Inflammatory macrophage treated with lipopolysaccharide for 4 hours (primary cell): ENCODE measurements at regions not wholly inside any gene's neighbourhood (a gene's known extent, or its start where the extent isn't known, plus 50 kb on each side); places are given as distances from the start of the nearest gene placed in this dataset.

Source experiments
- DNase-seq: peaks from one replicate; pipeline ENCODE4 v3.0.0-alpha.2; 2020

- no peak for DNase-seq
Measured at GRCh38 chr11:130781931-130782330, 134.3 kb downstream of the SNX19 start.

DNA sequence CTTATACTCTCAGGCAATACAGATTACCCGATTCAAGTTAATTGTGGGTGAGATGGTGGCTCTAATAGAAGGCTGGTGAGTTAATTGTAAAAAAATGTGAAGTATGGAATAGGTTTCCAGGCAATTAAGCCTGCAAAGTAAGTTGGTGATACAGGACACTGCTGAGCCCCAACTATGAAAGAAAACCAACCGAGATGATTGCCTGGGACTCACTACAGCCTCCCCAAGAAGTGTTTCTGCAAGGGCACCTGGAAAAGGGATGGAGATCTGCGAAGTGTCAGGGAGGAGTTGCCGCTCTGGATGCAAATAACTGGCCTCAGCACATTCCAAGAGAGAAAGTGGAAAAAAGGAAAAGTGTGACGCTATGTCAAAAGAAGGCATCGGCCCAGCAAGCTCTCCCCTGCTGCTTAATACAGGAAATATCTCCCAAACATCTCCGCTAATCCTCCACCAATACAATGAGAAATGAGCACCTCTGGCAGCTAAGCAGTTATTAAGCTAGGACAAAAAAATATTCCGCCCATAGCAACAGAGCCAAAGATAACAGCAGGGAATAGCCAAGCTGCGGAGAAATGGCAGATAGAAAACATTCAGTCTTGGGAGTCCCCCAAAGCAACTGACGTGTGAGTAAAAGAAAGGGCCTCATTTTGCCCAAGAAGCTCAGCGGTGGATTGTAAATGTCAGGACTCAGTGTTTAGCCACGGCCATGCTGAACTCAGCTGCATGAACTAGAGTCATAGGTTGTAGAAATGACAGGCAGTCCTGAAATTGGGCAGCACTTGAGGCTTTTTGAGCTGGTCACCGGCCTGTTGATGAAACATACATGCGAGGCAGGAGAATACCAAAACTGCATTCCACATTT is 133.7 kb downstream of the SNX19 start:
- no peak for DNase-seq

- DNase-seq: no peak
Measured at GRCh38 chr11:130783323-130783722, 133.0 kb downstream of the SNX19 start.

GRCh38 chr11:130785380-130786116 is 130.7 kb downstream of the SNX19 start:
- DNase-seq: no peak

DNA sequence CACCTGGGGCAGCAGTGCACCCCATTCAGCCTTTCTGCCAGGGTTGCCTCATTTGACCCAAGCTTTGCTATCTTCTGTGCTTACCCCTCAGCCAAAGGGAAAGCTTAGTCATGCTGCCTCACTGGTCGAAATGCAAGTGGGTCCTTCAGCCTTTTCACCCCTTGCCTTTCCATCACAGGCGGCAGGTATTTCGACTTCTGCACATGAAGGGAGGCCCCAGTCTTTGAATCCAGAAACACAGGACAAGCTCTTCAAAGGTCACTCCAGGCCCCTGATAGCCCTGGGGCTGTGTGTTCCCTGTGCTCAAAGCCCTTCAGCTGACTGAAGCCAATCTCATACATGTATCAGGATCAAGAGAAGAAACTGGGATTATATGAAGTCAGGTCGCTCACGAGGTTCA is 129.7 kb downstream of the SNX19 start:
- no peak for DNase-seq

- no peak for DNase-seq
Measured at GRCh38 chr11:130787092-130787616, 129.1 kb downstream of the SNX19 start.

- DNase-seq: no peak
Measured at GRCh38 chr11:130787973-130788570, 128.2 kb downstream of the SNX19 start.

DNA sequence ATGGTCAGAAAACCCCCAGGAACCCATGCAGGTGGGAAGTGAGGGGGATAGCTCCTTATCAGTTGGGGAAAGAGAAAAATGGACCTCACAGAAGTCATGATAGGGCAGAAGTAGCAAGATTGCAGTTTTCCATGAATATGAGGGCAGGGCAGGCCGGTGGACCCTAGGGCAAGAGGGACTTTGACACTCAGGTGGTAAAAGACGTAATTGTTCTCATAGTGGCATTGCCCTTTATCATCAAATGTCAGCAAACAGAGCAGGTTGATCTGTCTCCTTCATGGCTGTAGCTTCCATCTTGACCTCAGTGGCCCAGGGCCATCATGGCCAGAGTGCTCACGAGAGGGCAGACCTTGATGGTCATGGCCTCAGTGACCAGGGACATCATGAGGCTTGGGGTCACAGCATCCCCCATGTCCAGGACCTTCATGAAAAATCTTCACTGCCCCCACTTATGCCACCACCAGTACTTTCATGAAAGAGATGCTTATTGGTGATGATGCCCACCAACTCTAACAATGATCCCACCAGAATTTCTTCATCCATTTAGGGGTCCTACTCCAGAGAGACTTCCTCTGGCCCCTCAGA is 127.1 kb downstream of the SNX19 start:
- no peak for DNase-seq

- DNase-seq: no peak
Measured at GRCh38 chr11:130790689-130791088, 125.6 kb downstream of the SNX19 start.

GRCh38 chr11:130792772-130793171 is 123.5 kb downstream of the SNX19 start:
- no peak for DNase-seq

- no peak for DNase-seq
Measured at GRCh38 chr11:130796828-130797227, 119.5 kb downstream of the SNX19 start.

DNA sequence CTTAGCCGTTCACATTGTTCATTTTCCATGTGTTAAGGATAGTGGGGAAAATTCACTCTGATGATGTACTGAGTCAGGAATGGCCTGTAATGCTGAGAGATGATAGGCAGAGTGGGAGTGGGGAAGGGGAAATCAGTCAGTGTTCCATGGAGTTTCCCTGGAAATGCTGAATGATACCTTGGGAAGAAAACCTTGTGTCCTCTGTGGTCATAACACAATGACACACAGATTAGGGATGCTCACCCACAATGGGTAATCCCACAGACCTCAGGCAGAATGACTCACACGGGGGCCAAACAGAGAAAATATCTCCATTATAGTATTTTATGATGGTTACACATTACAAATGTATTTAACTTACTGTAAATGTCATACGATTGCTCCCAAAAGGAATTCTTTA is 118.0 kb downstream of the SNX19 start:
- no peak for DNase-seq

GRCh38 chr11:130798801-130799200 is 117.5 kb downstream of the SNX19 start:
- DNase-seq: no peak

DNA sequence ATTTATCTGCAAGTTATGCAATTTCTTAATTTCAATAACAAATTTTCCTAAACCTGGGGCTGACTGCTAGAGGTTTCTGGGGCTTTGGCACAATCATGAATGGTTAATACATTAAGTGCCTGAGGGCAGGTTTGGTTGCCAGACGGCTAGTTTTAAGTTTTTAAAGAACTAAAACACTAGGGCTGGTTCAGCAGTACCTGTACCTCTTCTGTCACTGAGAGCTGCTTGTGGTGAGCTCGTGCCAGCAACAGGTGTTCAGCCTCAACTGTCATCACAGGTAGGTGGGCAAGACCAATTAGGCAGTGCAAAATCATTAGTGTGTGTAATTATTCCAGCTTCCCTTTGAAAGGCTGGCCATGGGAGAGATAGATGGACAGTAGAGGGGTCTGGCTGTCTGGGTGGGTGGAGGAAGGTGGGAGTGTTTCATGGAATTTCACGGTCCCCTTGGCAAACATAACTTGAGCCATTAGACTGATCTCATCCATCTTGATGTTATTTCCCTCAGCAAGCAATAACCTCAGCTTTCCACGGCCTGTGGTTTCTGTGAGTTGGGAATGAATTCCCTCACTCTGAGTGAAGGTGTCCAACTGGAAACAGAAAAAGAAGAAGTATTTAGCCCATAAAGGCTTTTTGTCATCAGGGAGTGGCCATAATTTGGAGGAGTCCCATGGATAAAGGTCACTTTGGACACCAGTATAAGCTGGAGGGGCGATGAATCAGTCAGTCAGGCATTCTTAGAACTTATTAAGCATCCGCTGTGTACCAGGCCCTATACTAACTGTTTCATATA is 114.8 kb downstream of the SNX19 start:
- DNase-seq: no peak

GRCh38 chr11:130802567-130802966 is 113.7 kb downstream of the SNX19 start:
- DNase-seq: no peak

DNA sequence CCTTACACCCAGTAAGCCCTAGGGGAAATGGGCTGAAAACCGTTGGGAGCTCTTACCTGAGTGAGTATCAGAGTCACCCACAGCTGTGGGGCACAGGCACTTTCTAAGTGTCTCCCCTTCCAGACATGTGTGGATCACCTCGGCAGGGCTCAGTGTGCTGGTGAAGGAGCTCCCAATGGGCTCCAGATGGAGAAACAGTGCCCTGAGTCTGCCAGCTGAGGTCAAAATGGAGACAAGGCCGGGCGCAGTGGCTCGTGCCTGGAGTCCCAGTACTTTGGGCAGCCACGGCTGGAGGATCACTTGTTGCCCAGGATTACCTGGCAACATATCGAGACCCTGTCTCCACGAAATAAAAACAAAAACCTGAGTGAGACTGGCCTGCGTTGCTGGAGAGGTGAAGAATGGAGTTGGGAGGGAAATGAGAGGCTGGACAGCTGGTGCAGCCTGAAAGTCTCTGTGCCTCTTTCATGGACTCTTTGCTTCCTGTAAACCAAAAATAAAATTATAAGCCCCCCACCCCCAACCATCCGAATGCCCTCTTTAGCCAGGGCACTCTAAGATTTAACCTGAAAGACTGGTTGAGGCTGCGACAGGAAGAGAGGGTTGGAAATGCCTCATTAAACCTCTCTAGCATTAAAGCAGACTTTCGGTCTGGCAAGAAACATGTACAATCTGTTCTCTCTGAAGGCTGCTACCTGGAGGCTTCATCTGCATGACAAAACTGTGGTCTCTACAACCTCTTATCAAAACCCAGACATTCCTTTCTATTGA is 111.8 kb downstream of the SNX19 start:
- DNase-seq: no peak

GRCh38 chr11:130806746-130807145 is 109.5 kb downstream of the SNX19 start:
- DNase-seq: no peak

GRCh38 chr11:130808541-130808940 is 107.7 kb downstream of the SNX19 start:
- DNase-seq: no peak

DNA sequence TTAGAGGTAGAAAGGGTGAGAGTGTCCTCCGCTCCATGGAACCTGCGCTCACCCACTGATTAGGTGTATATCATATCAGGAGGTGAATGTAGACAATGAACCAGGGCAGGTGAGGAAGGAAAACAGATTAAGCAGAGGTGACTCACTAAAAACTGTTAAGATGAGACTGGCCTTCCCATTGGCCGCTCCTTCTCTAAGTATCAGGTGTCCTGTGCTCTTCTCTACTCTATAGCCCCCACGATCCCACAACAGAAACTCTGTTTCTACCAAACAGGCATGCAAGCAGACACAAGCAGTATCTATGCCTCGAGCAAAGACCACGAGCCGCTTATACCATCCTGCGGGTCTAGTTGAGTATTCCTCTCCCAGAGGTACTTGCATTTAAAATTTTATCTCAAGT is 103.1 kb downstream of the SNX19 start:
- DNase-seq: no peak

DNA sequence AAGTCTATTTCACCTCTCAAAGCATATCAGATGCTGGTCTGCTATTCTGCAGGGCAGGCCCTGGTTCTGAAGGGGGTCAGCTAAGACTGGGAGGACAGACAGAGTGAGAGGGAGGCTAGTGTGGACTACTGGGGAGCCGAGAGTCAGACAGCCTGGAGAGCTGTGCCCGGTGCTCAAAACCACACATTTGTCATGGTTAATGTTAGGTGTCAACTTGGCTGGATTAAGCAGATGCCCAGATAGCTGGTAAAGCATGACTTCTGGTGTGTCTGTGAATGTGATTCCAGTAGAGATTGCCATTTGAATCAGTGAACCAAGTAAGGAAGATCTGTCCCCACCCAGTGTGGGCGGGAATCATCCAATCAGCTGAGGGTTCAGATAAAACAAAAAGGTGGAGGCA is 102.6 kb downstream of the SNX19 start:
- DNase-seq: no peak

DNA sequence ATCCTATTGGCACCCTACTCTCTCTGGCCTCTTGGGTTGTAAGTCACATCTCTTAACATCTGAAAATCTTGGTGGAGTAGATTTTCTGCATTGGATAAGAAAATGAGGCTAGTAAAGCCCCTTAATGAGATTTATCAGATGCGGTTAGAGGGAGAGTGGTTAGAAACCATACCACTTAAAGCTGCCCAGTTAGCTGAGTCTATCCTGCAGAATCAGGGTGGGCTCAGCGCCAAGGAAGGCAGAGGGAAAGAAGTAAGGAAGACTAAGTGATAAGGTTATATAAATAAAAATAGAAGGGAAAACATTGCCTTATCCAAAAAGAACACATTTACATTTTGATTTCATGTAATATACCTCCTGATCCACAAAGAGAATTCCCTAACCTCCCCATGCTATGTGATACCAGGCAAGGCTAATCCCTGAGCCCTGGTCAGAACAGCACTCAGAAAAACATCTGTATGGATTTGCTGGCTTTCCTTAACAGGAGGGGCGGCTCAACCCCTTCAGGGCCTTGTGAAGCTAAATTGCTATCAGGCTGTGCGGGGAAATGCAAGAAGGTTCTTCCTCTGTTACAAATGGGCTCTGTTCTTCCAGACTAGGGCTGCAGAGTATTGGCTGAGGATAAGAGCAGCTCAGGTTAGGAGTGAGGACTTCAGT is 101.7 kb downstream of the SNX19 start:
- DNase-seq: no peak
